ENCODE measurements at regions not wholly inside any gene's neighbourhood (a gene's known extent, or its start where the extent isn't known, plus 50 kb on each side); places are given as distances from the start of the nearest gene placed in this dataset.

DNA sequence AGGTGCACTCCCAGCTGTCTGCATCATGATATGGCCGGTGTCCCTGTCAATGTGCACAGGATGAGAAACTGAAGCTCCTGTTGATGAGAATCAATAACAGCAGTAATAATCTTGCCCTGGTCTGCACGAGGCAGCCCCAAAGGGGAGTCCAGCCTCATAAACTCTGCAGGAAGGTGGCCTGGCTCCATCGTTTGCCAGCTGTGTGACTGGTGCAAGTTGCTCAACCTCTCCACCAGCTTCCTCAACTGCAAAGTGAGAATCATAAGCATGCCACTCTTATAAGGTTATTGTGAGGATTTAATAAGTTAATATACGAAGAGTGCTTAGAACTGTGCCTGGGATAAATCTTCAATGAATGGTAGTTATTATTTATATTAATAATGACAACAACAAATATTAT, 203.4 kb upstream of the HES1 start:
- no peaks in the 10 kb centered on the region for H3K27me3 ChIP-seq (ENCODE audit: control insufficient read depth, insufficient read depth, low read length)

DNA sequence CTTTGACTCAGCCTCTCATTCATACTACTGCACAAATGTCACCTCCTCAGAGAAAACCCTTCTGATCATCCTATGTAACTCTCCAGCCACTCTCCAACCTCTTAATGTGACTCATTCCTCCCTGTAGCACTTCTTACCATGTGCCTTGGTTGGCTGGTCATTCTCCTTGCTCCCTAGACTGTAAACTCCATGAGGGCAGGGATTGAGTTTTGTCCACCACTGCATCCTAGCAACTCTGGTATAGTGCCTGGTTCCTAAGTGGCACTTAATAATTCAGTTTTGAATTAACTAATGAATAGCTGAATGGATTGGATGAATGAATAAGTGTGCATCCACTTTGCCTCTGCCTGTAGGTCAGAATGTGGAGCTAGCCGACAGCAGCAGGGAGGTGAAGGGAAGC, 202.5 kb upstream of the HES1 start:
- Histone ChIP-seq H3K4me1 (ENCODE audit: control insufficient read depth, low read depth, low read length) (peaks cover 6% of the 10 kb centered on the region), H3K27me3 (ENCODE audit: control insufficient read depth, insufficient read depth, low read length) (no peaks in the 10 kb centered on the region), H3K27ac (ENCODE audit: low read length) (no peak overlapping the region), H3K4me3 (ENCODE audit: low read length) (no peak overlapping the region), H3K9ac (ENCODE audit: low read length) (no peak overlapping the region), H3K9me3 (ENCODE audit: control insufficient read depth, low read depth, low read length) (no peaks in the 10 kb centered on the region), H3K36me3 (ENCODE audit: control insufficient read depth, low read depth, low read length) (no peaks in the 10 kb centered on the region)

More for the DNA sequence above, 203.4 kb upstream of the HES1 start:
- H3K27ac ChIP-seq (ENCODE audit: low read length) = no peak overlapping the region
- H3K36me3 ChIP-seq (ENCODE audit: control insufficient read depth, low read depth, low read length) = no peaks in the 10 kb centered on the region
- no peak overlapping the region for H3K9ac ChIP-seq (ENCODE audit: low read length)
- no peak overlapping the region for H3K4me3 ChIP-seq (ENCODE audit: low read length)
- no peaks in the 10 kb centered on the region for H3K4me1 ChIP-seq (ENCODE audit: control insufficient read depth, low read depth, low read length)
- no peaks in the 10 kb centered on the region for H3K9me3 ChIP-seq (ENCODE audit: control insufficient read depth, low read depth, low read length)

DNA sequence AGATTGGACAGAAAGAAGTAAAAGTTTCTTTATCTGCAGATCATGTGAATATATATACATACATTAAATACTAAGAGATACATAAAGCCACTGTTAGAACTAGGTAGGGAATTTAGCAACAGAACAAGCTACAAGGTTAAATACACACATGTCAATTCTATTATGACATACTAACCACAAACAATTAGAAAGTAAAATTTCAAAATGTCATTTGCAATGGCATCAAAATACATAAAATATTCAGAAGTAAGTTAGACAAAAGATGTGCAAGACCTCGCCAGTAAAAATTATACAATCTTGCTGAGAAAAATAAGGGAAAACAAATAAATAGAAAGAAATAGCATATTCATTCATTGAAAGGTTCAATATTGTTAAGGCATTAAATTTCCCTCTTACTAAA, 200.0 kb upstream of the HES1 start:
- Histone ChIP-seq H3K9ac (ENCODE audit: low read length) (no peak overlapping the region), H3K36me3 (ENCODE audit: control insufficient read depth, low read depth, low read length) (no peaks in the 10 kb centered on the region), H3K4me1 (ENCODE audit: control insufficient read depth, low read depth, low read length) (peaks cover 15% of the 10 kb centered on the region), H3K27me3 (ENCODE audit: control insufficient read depth, insufficient read depth, low read length) (no peaks in the 10 kb centered on the region), H3K4me3 (ENCODE audit: low read length) (no peak overlapping the region), H3K27ac (ENCODE audit: low read length) (no peak overlapping the region), H3K9me3 (ENCODE audit: control insufficient read depth, low read depth, low read length) (no peaks in the 10 kb centered on the region)

DNA sequence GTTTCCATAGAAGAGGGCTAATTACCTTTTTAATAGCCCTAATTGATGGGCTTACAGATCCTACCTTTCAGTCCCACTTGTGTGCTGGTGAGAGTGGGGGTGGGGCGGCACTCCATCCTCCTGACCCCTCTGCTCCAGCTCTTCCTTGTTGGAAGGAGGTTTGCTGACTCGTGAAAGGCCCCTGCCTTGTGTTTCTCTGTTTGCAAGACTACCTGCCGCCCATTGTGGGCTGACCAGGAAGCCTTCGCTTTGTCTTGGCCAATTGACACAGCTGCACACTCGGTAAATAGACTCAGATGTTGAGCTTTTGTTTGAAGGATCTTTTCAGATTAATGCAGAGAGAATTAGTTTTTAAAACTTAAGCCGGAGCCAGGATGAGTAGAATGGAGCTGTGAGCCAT, 197.3 kb upstream of the HES1 start:
- no peaks in the 10 kb centered on the region for H3K36me3 ChIP-seq (ENCODE audit: control insufficient read depth, low read depth, low read length)
- H3K27ac ChIP-seq (ENCODE audit: low read length) = no peak overlapping the region
- no peak overlapping the region for H3K4me3 ChIP-seq (ENCODE audit: low read length)
- H3K9ac ChIP-seq (ENCODE audit: low read length) = no peak overlapping the region
- H3K9me3 ChIP-seq (ENCODE audit: control insufficient read depth, low read depth, low read length) = no peaks in the 10 kb centered on the region
- peaks cover 22% of the 10 kb centered on the region for H3K4me1 ChIP-seq (ENCODE audit: control insufficient read depth, low read depth, low read length)
- no peaks in the 10 kb centered on the region for H3K27me3 ChIP-seq (ENCODE audit: control insufficient read depth, insufficient read depth, low read length)

DNA sequence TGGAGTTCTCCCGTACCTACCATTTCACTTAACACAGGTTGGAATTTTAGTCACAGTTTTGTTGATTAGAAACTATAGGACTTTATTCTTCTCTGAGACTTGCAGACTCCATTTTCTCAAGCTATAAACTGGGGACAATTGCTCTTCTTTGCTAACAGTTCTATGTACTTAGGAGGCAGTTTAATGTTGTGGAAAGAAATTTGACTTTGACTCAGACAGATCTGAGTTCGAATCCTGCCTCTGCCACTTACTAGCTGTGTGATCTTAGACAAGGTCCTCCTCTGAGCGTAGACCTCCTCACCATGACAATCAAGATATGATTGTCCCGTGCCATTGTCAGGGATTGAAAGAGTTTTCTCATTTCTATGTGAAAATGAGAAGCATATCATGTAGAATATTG, 196.4 kb upstream of the HES1 start:
- Histone ChIP-seq H3K27ac (ENCODE audit: low read length) (no peak overlapping the region), H3K4me1 (ENCODE audit: control insufficient read depth, low read depth, low read length) (peaks cover 31% of the 10 kb centered on the region), H3K36me3 (ENCODE audit: control insufficient read depth, low read depth, low read length) (no peaks in the 10 kb centered on the region), H3K9ac (ENCODE audit: low read length) (no peak overlapping the region), H3K4me3 (ENCODE audit: low read length) (no peak overlapping the region), H3K9me3 (ENCODE audit: control insufficient read depth, low read depth, low read length) (no peaks in the 10 kb centered on the region), H3K27me3 (ENCODE audit: control insufficient read depth, insufficient read depth, low read length) (peaks cover 6% of the 10 kb centered on the region)

DNA sequence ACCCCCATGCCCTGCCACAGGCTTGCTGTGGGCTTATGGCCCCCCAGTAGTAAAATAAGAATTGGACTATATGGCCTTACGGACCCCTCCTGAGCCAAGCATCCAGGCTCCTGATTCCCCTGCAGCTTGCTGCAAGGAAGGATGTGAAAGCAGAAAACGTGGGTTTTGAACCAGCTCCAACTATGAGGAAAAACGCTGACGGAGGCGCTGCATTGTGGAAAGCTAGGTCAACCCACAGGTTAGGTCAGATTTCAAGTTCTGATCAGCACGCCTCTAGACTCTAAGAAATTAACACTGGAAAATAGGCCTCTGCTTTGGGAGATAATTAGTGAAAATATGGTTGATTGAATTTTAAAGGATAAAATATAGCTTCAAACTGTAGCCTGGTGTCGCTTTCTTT, 195.4 kb upstream of the HES1 start:
- H3K9ac ChIP-seq (ENCODE audit: low read length) = no peak overlapping the region
- H3K9me3 ChIP-seq (ENCODE audit: control insufficient read depth, low read depth, low read length) = no peaks in the 10 kb centered on the region
- no peak overlapping the region for H3K4me3 ChIP-seq (ENCODE audit: low read length)
- H3K4me1 ChIP-seq (ENCODE audit: control insufficient read depth, low read depth, low read length) = peaks cover 41% of the 10 kb centered on the region
- no peak overlapping the region for H3K27ac ChIP-seq (ENCODE audit: low read length)
- peaks cover 15% of the 10 kb centered on the region for H3K27me3 ChIP-seq (ENCODE audit: control insufficient read depth, insufficient read depth, low read length)
- H3K36me3 ChIP-seq (ENCODE audit: control insufficient read depth, low read depth, low read length) = no peaks in the 10 kb centered on the region

DNA sequence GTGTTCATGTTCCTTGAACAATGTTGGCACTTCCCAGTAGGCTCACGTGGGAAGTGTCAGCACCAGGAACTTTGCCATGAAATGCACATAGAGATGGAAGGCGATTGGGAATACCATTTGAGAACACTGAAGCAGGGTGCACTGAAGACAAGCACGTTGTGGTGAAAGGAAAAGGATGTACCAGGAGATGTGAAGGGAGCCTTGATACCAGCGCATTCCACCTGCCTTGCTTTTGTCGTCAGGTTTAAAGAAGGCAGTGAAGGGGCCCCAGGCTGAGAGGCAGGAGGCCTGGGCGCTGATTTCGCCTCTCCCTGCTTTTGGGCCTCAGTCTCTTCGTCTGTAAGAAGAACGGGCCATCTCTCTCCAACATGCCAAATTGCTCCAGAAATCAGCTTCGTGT, 194.5 kb upstream of the HES1 start:
- Histone ChIP-seq H3K4me1 (ENCODE audit: control insufficient read depth, low read depth, low read length) (peaks cover 41% of the 10 kb centered on the region), H3K27ac (ENCODE audit: low read length) (no peak overlapping the region), H3K9ac (ENCODE audit: low read length) (no peak overlapping the region), H3K4me3 (ENCODE audit: low read length) (no peak overlapping the region), H3K9me3 (ENCODE audit: control insufficient read depth, low read depth, low read length) (no peaks in the 10 kb centered on the region), H3K27me3 (ENCODE audit: control insufficient read depth, insufficient read depth, low read length) (peaks cover 15% of the 10 kb centered on the region), H3K36me3 (ENCODE audit: control insufficient read depth, low read depth, low read length) (no peaks in the 10 kb centered on the region)

DNA sequence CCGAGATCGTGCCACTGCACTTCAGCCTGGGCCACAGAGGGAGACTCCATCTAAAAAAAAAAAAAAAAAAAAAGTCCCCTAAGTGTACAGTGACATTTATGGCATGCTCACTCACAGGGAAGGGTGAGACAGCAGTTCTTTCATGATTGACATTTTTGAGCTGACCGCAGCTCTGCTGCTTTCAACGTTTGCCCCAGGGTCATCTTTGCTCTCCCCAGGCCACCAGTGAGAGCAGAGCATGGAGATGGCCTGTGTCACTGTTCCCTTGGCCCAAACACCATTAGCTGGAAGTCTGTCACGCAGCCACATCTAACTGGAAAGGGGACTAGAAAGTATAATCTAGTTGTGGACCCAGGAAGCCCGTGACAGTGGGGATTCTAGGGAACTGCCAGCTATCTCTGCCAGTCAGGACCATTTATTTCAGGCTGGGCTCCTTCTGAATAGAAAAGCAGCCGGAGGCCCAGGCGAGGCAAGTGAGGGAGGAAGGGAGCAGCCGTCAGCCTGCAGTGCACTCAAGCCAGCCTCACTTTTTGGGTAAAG, 193.4 kb upstream of the HES1 start:
- Histone ChIP-seq H3K4me1 (ENCODE audit: control insufficient read depth, low read depth, low read length) (peaks cover 41% of the 10 kb centered on the region), H3K9ac (ENCODE audit: low read length) (no peak overlapping the region), H3K4me3 (ENCODE audit: low read length) (no peak overlapping the region), H3K36me3 (ENCODE audit: control insufficient read depth, low read depth, low read length) (no peaks in the 10 kb centered on the region), H3K27ac (ENCODE audit: low read length) (no peak overlapping the region), H3K9me3 (ENCODE audit: control insufficient read depth, low read depth, low read length) (no peaks in the 10 kb centered on the region), H3K27me3 (ENCODE audit: control insufficient read depth, insufficient read depth, low read length) (peaks cover 15% of the 10 kb centered on the region)

DNA sequence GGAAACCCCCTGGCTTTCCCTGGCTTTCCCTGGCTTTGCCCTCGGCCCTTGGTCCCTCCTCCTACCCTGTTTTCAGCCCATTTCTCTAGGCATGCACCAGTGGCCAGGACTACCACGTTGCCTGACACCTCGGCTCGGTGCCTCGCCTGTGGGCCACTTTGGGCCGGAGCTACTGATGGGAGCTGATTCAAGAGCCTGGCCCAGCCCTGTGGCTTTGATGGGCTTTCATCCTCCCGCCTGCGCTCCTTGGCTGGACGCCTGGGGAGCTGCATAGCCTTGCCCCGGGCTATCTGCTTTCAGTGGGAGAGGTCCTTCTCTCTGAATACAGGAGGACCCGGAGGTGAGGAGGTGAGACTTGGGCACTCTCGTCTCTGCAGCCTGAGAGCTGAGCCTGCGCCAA, 192.7 kb upstream of the HES1 start:
- H3K4me3 ChIP-seq (ENCODE audit: low read length) = no peak overlapping the region
- H3K27ac ChIP-seq (ENCODE audit: low read length) = no peak overlapping the region
- no peaks in the 10 kb centered on the region for H3K9me3 ChIP-seq (ENCODE audit: control insufficient read depth, low read depth, low read length)
- peaks cover 37% of the 10 kb centered on the region for H3K4me1 ChIP-seq (ENCODE audit: control insufficient read depth, low read depth, low read length)
- H3K27me3 ChIP-seq (ENCODE audit: control insufficient read depth, insufficient read depth, low read length) = peaks cover 15% of the 10 kb centered on the region
- no peak overlapping the region for H3K9ac ChIP-seq (ENCODE audit: low read length)
- H3K36me3 ChIP-seq (ENCODE audit: control insufficient read depth, low read depth, low read length) = no peaks in the 10 kb centered on the region

DNA sequence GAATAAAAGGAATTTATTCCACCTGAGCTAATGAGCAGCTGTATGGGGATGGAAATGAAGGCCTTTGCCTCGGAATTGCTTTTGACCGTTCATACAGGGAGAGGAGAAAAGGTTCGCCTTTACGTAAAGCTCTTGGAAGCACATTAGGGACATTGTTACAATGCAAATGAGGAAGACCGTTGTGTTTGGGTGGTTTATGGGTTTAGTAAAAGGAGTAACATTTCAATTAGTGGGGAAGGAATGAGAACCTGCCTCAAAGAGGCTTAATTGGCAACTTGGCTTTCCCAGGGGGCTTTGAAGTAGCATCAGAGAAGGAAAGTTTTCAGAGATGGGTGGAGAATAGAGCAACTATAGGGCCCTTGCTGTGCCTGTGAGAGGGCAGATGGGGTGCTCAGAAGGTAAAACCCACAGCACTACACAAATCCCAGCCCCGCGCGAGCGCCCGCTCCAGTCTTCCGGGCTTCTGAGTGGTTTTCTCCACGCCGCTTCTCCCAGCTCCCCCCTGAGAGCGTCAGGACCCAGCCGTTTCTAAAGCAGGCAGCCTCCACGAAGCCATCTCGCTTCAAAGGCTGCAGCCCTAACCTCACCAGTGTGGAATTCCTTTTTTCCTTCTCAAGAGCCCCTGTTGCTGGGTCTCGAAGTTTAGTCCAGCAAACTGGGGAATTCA, 192.0 kb upstream of the HES1 start:
- peaks cover 15% of the 10 kb centered on the region for H3K27me3 ChIP-seq (ENCODE audit: control insufficient read depth, insufficient read depth, low read length)

DNA sequence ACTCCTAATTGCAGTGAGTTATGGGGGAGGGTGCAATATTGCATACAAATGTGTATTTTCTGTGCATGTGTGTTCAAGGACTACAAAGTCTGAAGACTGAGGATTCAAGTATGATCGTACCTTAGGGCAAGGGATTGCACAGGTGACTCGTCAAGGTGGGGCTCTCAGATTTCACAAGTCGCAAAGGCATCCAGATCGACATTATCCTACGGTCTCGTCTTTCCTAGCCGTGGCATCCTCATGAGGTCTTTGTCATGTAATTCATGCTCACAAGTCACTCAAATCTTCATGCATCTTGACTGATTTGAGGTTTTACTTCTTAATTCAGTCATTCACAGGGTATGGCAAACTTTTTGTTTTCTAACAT, 191.4 kb upstream of the HES1 start:
- no peaks in the 10 kb centered on the region for H3K36me3 ChIP-seq (ENCODE audit: control insufficient read depth, low read depth, low read length)
- peak overlapping the region; percentile 1 for H3K4me3 ChIP-seq (ENCODE audit: low read length)
- peaks cover 15% of the 10 kb centered on the region for H3K27me3 ChIP-seq (ENCODE audit: control insufficient read depth, insufficient read depth, low read length)
- no peak overlapping the region for H3K9ac ChIP-seq (ENCODE audit: low read length)
- no peak overlapping the region for H3K27ac ChIP-seq (ENCODE audit: low read length)
- H3K9me3 ChIP-seq (ENCODE audit: control insufficient read depth, low read depth, low read length) = no peaks in the 10 kb centered on the region
- H3K4me1 ChIP-seq (ENCODE audit: control insufficient read depth, low read depth, low read length) = peaks cover 26% of the 10 kb centered on the region

More for the DNA sequence above, 192.0 kb upstream of the HES1 start:
- Histone ChIP-seq H3K36me3 (ENCODE audit: control insufficient read depth, low read depth, low read length) (no peaks in the 10 kb centered on the region), H3K9me3 (ENCODE audit: control insufficient read depth, low read depth, low read length) (no peaks in the 10 kb centered on the region), H3K9ac (ENCODE audit: low read length) (no peak overlapping the region), H3K4me1 (ENCODE audit: control insufficient read depth, low read depth, low read length) (peaks cover 30% of the 10 kb centered on the region), H3K4me3 (ENCODE audit: low read length) (peak overlapping the region; percentile 1), H3K27ac (ENCODE audit: low read length) (no peak overlapping the region)

DNA sequence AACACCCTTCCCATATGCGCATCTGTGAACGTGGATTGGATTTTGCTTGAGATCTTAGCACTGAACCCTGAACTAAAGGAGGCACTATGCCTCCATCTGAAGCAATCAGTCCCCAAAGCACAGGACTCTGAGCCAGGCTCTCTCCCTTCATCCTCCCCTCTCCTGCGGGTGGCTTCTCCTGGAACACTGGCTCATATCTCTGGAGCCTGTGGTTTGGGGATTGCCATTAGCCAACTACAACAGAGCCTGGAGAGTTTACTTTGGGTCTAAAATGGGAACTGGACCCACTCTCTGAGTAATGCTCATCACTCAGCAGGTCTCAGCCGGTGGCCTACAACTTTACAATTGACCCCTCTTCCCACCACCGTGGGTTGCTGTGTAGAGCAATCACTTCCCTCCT, 190.8 kb upstream of the HES1 start:
- Histone ChIP-seq H3K27ac (ENCODE audit: low read length) (no peak overlapping the region), H3K9ac (ENCODE audit: low read length) (no peak overlapping the region), H3K4me3 (ENCODE audit: low read length) (no peak overlapping the region), H3K4me1 (ENCODE audit: control insufficient read depth, low read depth, low read length) (peaks cover 26% of the 10 kb centered on the region), H3K9me3 (ENCODE audit: control insufficient read depth, low read depth, low read length) (no peaks in the 10 kb centered on the region), H3K36me3 (ENCODE audit: control insufficient read depth, low read depth, low read length) (no peaks in the 10 kb centered on the region), H3K27me3 (ENCODE audit: control insufficient read depth, insufficient read depth, low read length) (peaks cover 15% of the 10 kb centered on the region)
